HG03175 (cell line): ENCODE measurements at regions not wholly inside any gene's neighbourhood (a gene's known extent, or its start where the extent isn't known, plus 50 kb on each side); places are given as distances from the start of the nearest gene placed in this dataset.
"Not testable (repeated sequence)": the region's sequence is repeated elsewhere in the genome, so short reads cannot be mapped to it uniquely, and the experiment has no call there.

Source experiments
- ATAC-seq: cut with Tn5 transposase; IDR thresholded peaks from one replicate; pipeline ENCODE4 v1.9.1; 2021; ENCODE audit warnings: mild to moderate bottlenecking, moderate library complexity; ENCODE audit not compliant: unreplicated experiment

DNA sequence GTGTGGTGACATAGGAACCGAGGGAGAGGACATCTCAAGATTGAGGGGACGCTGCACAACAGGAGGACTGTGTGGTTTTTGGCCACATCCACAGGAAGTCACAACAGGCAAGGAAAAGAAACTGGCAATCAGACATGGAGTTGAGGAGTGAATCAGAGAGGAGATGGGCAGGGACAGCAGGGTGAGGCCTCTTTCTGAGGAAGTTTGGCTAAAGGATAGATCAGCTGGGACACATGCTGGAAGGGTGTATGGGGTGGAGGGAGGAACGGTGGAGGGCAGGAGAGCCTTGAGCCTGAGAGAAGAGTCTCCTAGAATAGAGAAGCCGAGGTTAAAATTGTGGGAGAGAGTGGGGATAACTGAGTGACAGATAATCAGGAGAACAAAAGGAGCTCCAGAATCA lies 75.1 kb upstream of the CIDEA start:
- not testable (repeated sequence) for ATAC-seq

DNA sequence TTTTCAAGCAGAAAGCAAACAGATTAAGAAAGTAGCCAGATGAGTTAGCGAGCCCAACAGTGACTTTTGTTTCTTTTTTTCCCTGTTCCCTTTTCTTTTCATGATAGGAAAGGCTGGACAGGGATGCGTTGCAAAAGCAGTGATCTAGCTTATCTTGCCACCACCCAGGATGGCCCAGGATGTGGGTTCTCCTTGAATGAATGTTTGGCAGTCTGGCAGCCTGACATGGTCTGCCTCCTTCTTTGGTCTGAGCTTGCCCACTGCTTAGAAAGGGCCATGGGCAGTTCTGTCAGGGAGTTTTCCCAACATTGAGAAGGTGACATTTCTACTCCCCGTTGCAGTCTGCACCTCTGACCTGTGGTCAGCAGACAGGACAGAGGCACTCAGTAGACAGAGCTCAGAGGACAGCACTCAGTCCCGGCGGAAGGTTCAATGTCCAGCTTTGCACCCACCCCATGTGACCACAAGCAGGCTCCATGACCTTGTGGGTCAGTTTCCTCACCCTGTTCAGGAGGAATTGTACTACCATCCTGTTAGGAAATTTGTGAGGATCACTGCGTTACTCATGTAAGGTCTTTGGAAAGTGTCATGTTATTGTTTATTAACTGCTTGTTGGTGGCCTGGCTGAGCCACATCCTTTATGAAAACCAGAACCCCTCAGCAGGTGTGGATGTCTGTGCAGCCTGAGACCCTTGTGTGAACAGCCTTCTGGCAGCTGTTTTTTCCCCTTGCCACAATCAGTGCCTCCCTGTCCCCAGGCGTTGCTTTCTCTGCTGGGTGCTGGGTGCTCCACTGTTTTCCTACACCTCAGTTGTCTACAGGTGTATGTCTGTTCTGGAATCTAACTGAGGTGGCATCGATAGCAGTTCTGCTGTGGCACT lies 74.2 kb upstream of the CIDEA start:
- ATAC-seq: peak; percentile 74

DNA sequence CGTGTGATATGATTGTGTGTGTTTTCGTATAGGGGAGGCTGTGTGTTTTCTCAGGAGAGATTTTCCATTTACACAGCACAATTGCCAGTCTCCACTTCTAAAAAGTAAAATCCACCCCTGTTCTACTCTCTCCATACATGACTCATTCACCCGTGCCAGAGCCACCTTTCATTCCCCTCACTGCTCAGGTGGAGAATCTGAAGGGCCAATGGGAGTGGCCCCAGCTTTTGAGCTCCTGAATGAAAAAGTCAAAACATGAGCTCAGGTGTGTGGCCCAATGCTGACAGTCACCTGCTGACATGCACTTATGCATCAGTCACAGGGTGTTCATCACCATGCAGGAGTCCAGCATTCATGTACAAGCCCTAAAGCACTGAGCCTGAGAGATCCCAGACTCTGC lies 55.4 kb upstream of the CIDEA start:
- ATAC-seq: not testable (repeated sequence)

DNA sequence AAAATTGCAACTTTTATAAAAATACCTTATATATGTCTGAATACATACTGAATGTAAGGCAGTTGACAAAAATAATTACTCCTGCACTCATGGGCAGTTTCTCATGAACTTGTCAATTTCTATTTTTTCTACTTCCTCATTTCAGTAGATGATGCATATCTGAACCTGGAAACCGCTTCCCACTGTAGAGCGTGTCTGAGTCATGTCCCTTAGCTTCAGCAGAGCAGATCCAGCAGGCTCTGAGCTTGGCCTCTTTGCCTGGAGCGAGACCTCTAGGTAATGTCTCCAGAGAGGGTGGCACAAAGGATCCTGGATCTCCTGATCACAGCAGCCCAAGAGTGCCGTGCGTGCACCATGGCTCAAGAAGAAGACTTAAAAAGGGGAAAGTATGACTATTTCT lies 54.0 kb upstream of the CIDEA start:
- ATAC-seq: peak; percentile 99
